Mucosa of descending colon (tissue), 3 donors: ENCODE measurements at regions not wholly inside any gene's neighbourhood (a gene's known extent, or its start where the extent isn't known, plus 50 kb on each side); places are given as distances from the start of the nearest gene placed in this dataset.

Experiments
- ATAC-seq: fragments of 200-7000 bp; cut with Tn5 transposase; one replicate; pipeline ENCODE4 v1.9.1; 2020; ENCODE audit warnings: mild to moderate bottlenecking, moderate library complexity
- DNase-seq, 3 donors: peaks; one replicate each; pipeline ENCODE4 v3.0.0-alpha.2; 2020
- H3K36me3 ChIP-seq: fragments of 200-600 bp; one replicate; pipeline ENCODE4 v1.8.0; 2021; ENCODE audit warnings: low read depth, mild to moderate bottlenecking
- H3K4me1 ChIP-seq: fragments of 200-600 bp; one replicate; pipeline ENCODE4 v1.8.0; 2021; ENCODE audit warnings: low read depth, mild to moderate bottlenecking
- H3K4me3 ChIP-seq: fragments of 200-600 bp; one replicate; pipeline ENCODE4 v1.8.0; 2021; ENCODE audit warnings: mild to moderate bottlenecking
- H3K9me3 ChIP-seq: fragments of 200-600 bp; one replicate; pipeline ENCODE4 v1.8.0; 2021; ENCODE audit warnings: mild to moderate bottlenecking
- CTCF ChIP-seq: fragments of 200-600 bp; IDR thresholded peaks from one replicate; pipeline ENCODE4 v1.8.0; 2022; ENCODE audit warnings: antibody characterized with exemption, mild to moderate bottlenecking
- intact Hi-C, 2 donors: fragments of 100-400 bp; cut with DNase I in 1 of 2; cut with micrococcal nuclease in 1 of 2; formaldehyde crosslinking; loops; one replicate each; pipeline versions ENCODE4 v1.11.0 to v1.11.1; 2022; cut with DNase I, micrococcal nuclease
- donor health status: DM: no; HTN: no; CAD: no; lungs with moderate emphysema.
- donor health status: DM: no; HTN: no; CAD: no.
- donor health status: DM: no; HTN: yes; CAD: no.

GRCh38 chr15:61500523-61500922 is 271.4 kb upstream of the RORA start:
- DNase-seq (no peak), ATAC-seq (no peak)
- no peaks in the 10 kb centered on the region for H3K4me1 ChIP-seq
- H3K36me3 ChIP-seq: no peaks in the 10 kb centered on the region
- intact Hi-C loops: no loop called here
- no peak for TF ChIP-seq CTCF
- H3K4me3 ChIP-seq: no peak overlapping the region
- H3K9me3 ChIP-seq: no peaks in the 10 kb centered on the region

- Histone ChIP-seq H3K9me3 (no peaks in the 10 kb centered on the region), H3K36me3 (no peaks in the 10 kb centered on the region), H3K4me3 (no peak overlapping the region), H3K4me1 (no peaks in the 10 kb centered on the region)
- TF ChIP-seq CTCF: no peak
- intact Hi-C loops: no loop called here
- DNase-seq (no peak), ATAC-seq (no peak)
Measured at GRCh38 chr15:61499376-61499775, 270.3 kb upstream of the RORA start.

GRCh38 chr15:61489571-61489970 is 260.5 kb upstream of the RORA start:
- Histone ChIP-seq H3K4me3 (no peak overlapping the region), H3K9me3 (no peaks in the 10 kb centered on the region), H3K36me3 (no peaks in the 10 kb centered on the region), H3K4me1 (no peaks in the 10 kb centered on the region)
- ATAC-seq: no peak
- intact Hi-C loops: no loop called here
- TF ChIP-seq CTCF: no peak
- no peak for DNase-seq

- Histone ChIP-seq H3K9me3 (no peaks in the 10 kb centered on the region), H3K4me3 (no peak overlapping the region), H3K36me3 (no peaks in the 10 kb centered on the region), H3K4me1 (no peaks in the 10 kb centered on the region)
- no peak for ATAC-seq
- no peak for TF ChIP-seq CTCF
- DNase-seq: no peak
- intact Hi-C loops: no loop called here
Measured at GRCh38 chr15:61483599-61483998, 254.5 kb upstream of the RORA start.

- H3K4me3 ChIP-seq: no peak overlapping the region
- ATAC-seq: no peak
- no peaks in the 10 kb centered on the region for H3K9me3 ChIP-seq
- TF ChIP-seq CTCF: no peak
- DNase-seq: no peak
- H3K4me1 ChIP-seq: no peaks in the 10 kb centered on the region
- intact Hi-C loops: no loop called here
- H3K36me3 ChIP-seq: no peaks in the 10 kb centered on the region
Measured at GRCh38 chr15:61481886-61482285, 252.8 kb upstream of the RORA start.

- Histone ChIP-seq H3K4me3 (no peak overlapping the region), H3K4me1 (no peaks in the 10 kb centered on the region), H3K9me3 (no peaks in the 10 kb centered on the region), H3K36me3 (no peaks in the 10 kb centered on the region)
- ATAC-seq (no peak), DNase-seq (no peak)
- intact Hi-C loops: no loop called here
- no peak for TF ChIP-seq CTCF
Measured at GRCh38 chr15:61480863-61481262, 251.8 kb upstream of the RORA start.
